ENCODE measurements at regions not wholly inside any gene's neighbourhood (a gene's known extent, or its start where the extent isn't known, plus 50 kb on each side); places are given as distances from the start of the nearest gene placed in this dataset.

GRCh38 chr3:22007368-22007767 is 256.4 kb upstream of the ZNF385D start:
- no TSS peak for BruUV-seq (replicated peaks)
- Histone ChIP-seq H3K9me2 (ENCODE audit: insufficient read depth) (no peaks in the 10 kb centered on the region), H3K27me3 (ENCODE audit: insufficient read depth, low read length) (no peaks in the 10 kb centered on the region), H3K27ac (ENCODE audit: low read depth, low read length) (no peak overlapping the region), H3K79me2 (ENCODE audit: insufficient read depth, low read length) (no peaks in the 10 kb centered on the region), H3K4me1 (ENCODE audit: control insufficient read depth in 1 of 2, insufficient read depth in 2 of 2, low read length in 2 of 2) (no peaks in the 10 kb centered on the region), H3K9ac (ENCODE audit: low read length) (no peak overlapping the region), H3K9me3 (ENCODE audit: control insufficient read depth in 1 of 2, insufficient read depth in 1 of 2, low read depth in 1 of 2, low read length in 2 of 2) (peaks cover 3 to 12% of the 10 kb centered on the region in 2 experiments; a peak in 2 of 4 replicates), H4K20me1 (ENCODE audit: insufficient read depth) (no peaks in the 10 kb centered on the region), H3K4me2 (ENCODE audit: low read length) (no peak overlapping the region), H2AFZ (ENCODE audit: low read depth, low read length, poor library complexity, severe bottlenecking) (no peak overlapping the region), H3K36me3 (ENCODE audit: control insufficient read depth in 1 of 2, insufficient read depth in 2 of 2, low read length in 2 of 2) (no peaks in the 10 kb centered on the region), H3K4me3 (replicated peaks in 1 of 2; ENCODE audit: low read depth in 1 of 2, low read length in 2 of 2) (no peak overlapping the region)
- TF ChIP-seq ZBTB33 (IDR thresholded peaks at IDR 0.05; ENCODE audit: extremely low read depth, insufficient replicate concordance, low read length) (no peak), POLR2A (IDR thresholded peaks at IDR 0.05; ENCODE audit: borderline replicate concordance, extremely low read depth, insufficient read depth, insufficient read length) (no peak), ELF1 (IDR thresholded peaks at IDR 0.05; ENCODE audit: borderline replicate concordance, low read depth) (no peak), RAD21 (IDR thresholded peaks at IDR 0.05; ENCODE audit: low read depth) (no peak), EGR1 (IDR thresholded peaks at IDR 0.05; ENCODE audit: low read depth) (no peak), ZNF274 (IDR thresholded peaks at IDR 0.05; ENCODE audit: low read depth, low read length) (no peak)
- TF ChIP-seq, protein P1, sequence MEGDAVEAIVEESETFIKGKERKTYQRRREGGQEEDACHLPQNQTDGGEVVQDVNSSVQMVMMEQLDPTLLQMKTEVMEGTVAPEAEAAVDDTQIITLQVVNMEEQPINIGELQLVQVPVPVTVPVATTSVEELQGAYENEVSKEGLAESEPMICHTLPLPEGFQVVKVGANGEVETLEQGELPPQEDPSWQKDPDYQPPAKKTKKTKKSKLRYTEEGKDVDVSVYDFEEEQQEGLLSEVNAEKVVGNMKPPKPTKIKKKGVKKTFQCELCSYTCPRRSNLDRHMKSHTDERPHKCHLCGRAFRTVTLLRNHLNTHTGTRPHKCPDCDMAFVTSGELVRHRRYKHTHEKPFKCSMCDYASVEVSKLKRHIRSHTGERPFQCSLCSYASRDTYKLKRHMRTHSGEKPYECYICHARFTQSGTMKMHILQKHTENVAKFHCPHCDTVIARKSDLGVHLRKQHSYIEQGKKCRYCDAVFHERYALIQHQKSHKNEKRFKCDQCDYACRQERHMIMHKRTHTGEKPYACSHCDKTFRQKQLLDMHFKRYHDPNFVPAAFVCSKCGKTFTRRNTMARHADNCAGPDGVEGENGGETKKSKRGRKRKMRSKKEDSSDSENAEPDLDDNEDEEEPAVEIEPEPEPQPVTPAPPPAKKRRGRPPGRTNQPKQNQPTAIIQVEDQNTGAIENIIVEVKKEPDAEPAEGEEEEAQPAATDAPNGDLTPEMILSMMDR (IDR thresholded peaks at IDR 0.05 in 2 of 3, conservative IDR thresholded peaks at IDR 0.05 in 1 of 3; ENCODE audit: borderline replicate concordance in 1 of 3, insufficient read depth in 1 of 3, low read depth in 2 of 3, low read length in 2 of 3), result no peak
- DNase-seq (ENCODE audit: low read depth, low spot score) (no peak), ATAC-seq (no peak)
- RAD21 ChIA-PET (ENCODE audit: low non-redundant PET in 1 of 2, low total read pairs in 2 of 2, uncharacterized antibody in 2 of 2, unreplicated experiment in 2 of 2), result no interaction called here
- CTCF ChIA-PET, result no interaction called here
- POLR2A ChIA-PET, result no interaction called here
- intact Hi-C loops (cut with micrococcal nuclease), result no loop called here
